GM23338 (cell line): ENCODE measurements at regions not wholly inside any gene's neighbourhood (a gene's known extent, or its start where the extent isn't known, plus 50 kb on each side); places are given as distances from the start of the nearest gene placed in this dataset.

Experiments used
- ATAC-seq: fragments of 200-7000 bp; cut with Tn5 transposase; 3 replicates; pipeline ENCODE4 v1.9.1; 2020
- DNase-seq: peaks from one replicate; pipeline ENCODE4 v3.0.0-alpha.2; 2015; ENCODE audit warnings: low spot score
- H2AFZ ChIP-seq: fragments of 200-600 bp; sonication (generic); 2 replicates; pipeline ENCODE4 v1.8.0; 2016; ENCODE audit warnings: antibody characterized with exemption, mild to moderate bottlenecking, moderate library complexity
- H3F3A ChIP-seq: fragments of 200-600 bp; sonication (generic); replicated peaks from 2 replicates; pipeline ENCODE4 v1.8.0; 2017; ENCODE audit warnings: antibody characterized with exemption, mixed run types, low read depth
- H3K27ac ChIP-seq: fragments of 200-600 bp; sonication (generic); 2 replicates; pipeline ENCODE4 v1.6.1; 2016; ENCODE audit warnings: low read depth
- H3K27me3 ChIP-seq: fragments of 200-600 bp; sonication (generic); 2 replicates; pipeline ENCODE4 v1.8.0; 2016; ENCODE audit warnings: mild to moderate bottlenecking, mixed run types, moderate library complexity; ENCODE audit not compliant: insufficient read depth
- H3K36me3 ChIP-seq: fragments of 200-600 bp; sonication (generic); 2 replicates; pipeline ENCODE4 v1.8.0; 2016; ENCODE audit warnings: mild to moderate bottlenecking; ENCODE audit not compliant: insufficient read depth
- H3K4me1 ChIP-seq: fragments of 200-600 bp; sonication (generic); 2 replicates; pipeline ENCODE4 v1.8.0; 2016; ENCODE audit warnings: mild to moderate bottlenecking, moderate library complexity; ENCODE audit not compliant: insufficient read depth
- H3K4me2 ChIP-seq: fragments of 200-600 bp; sonication (generic); 2 replicates; pipeline ENCODE4 v1.7.1; 2017; ENCODE audit warnings: mixed run types
- H3K4me3 ChIP-seq: fragments of 200-600 bp; sonication (generic); 2 replicates; pipeline ENCODE4 v1.6.1; 2016; ENCODE audit warnings: mixed run types
- H3K79me2 ChIP-seq: fragments of 200-600 bp; sonication (generic); replicated peaks from 2 replicates; pipeline ENCODE4 v1.8.0; 2017; ENCODE audit warnings: mild to moderate bottlenecking; ENCODE audit not compliant: insufficient read depth
- H3K9me2 ChIP-seq: fragments of 200-600 bp; sonication (generic); 2 replicates; pipeline ENCODE4 v1.8.0; 2017; ENCODE audit not compliant: insufficient read depth
- H4K20me1 ChIP-seq: fragments of 200-600 bp; sonication (generic); replicated peaks from 2 replicates; pipeline ENCODE4 v1.8.0; 2017; ENCODE audit warnings: mild to moderate bottlenecking; ENCODE audit not compliant: insufficient read depth
- H3K27ac Mint-ChIP-seq: 2 replicates; pipeline ENCODE4 v1.8.0; 2020; ENCODE audit warnings: inconsistent platforms, mild to moderate bottlenecking, moderate library complexity, mixed read lengths
- H3K27me3 Mint-ChIP-seq: 3 replicates; pipeline ENCODE4 v1.8.0; 2022; ENCODE audit warnings: low read depth, mild to moderate bottlenecking, moderate library complexity, mixed read lengths, inconsistent platforms; ENCODE audit not compliant: insufficient read depth, poor library complexity
- H3K36me3 Mint-ChIP-seq: 3 replicates; pipeline ENCODE4 v1.8.0; 2021; ENCODE audit warnings: low read depth, mild to moderate bottlenecking, inconsistent platforms, moderate library complexity, mixed read lengths
- H3K4me1 Mint-ChIP-seq: 3 replicates; pipeline ENCODE4 v1.8.0; 2020; ENCODE audit warnings: mild to moderate bottlenecking, inconsistent platforms, mixed read lengths
- H3K4me3 Mint-ChIP-seq: 3 replicates; pipeline ENCODE4 v1.8.0; 2021; ENCODE audit warnings: moderate library complexity, mild to moderate bottlenecking, inconsistent platforms, mixed read lengths
- H3K9me3 Mint-ChIP-seq: 3 replicates; pipeline ENCODE4 v1.8.0; 2020; ENCODE audit warnings: moderate library complexity, mild to moderate bottlenecking, inconsistent platforms, mixed read lengths
- CREB1 ChIP-seq: fragments of 250-450 bp; sonication (Bioruptor Pico); IDR thresholded peaks from 2 replicates; pipeline ENCODE4 v1.5.0; 2020; ENCODE audit warnings: low read depth, mild to moderate bottlenecking, moderate library complexity
- EZH2 ChIP-seq: fragments of 200-600 bp; sonication (generic); IDR thresholded peaks from one replicate; pipeline ENCODE4 v1.8.0; 2017; ENCODE audit warnings: antibody characterized with exemption, mild to moderate bottlenecking, low read depth; ENCODE audit not compliant: unreplicated experiment
- EZH2phosphoT487 ChIP-seq: fragments of 200-600 bp; sonication (generic); IDR thresholded peaks from one replicate; pipeline ENCODE4 v1.8.1; 2018; ENCODE audit warnings: antibody characterized with exemption; ENCODE audit not compliant: unreplicated experiment
- JUNB ChIP-seq: IDR thresholded peaks from one replicate; pipeline ENCODE4 v1.6.1; 2016; ENCODE audit warnings: antibody characterized with exemption; ENCODE audit not compliant: unreplicated experiment
- NANOG ChIP-seq: IDR thresholded peaks from 2 replicates; pipeline ENCODE4 v1.6.1; 2016; ENCODE audit warnings: antibody characterized with exemption, borderline replicate concordance
- POLR2AphosphoS5 ChIP-seq: IDR thresholded peaks from 2 replicates; pipeline ENCODE4 v1.6.1; 2016; ENCODE audit warnings: antibody characterized with exemption, low read depth
- STAT1 ChIP-seq: IDR thresholded peaks from one replicate; pipeline ENCODE4 v1.6.1; 2016; ENCODE audit warnings: antibody characterized with exemption; ENCODE audit not compliant: unreplicated experiment
- ZNF114 ChIP-seq: fragments of 250-450 bp; sonication (Bioruptor Pico); IDR thresholded peaks from 2 replicates; pipeline ENCODE4 v1.5.0; 2020; ENCODE audit warnings: mild to moderate bottlenecking, moderate library complexity
- ZNF331 ChIP-seq: fragments of 250-450 bp; sonication (Bioruptor Pico); IDR thresholded peaks from 2 replicates; pipeline ENCODE4 v1.5.0; 2020; ENCODE audit warnings: low read depth, mild to moderate bottlenecking, moderate library complexity
- TF ChIP-seq, protein P1 (sequence below): IDR thresholded peaks from one replicate; pipeline ENCODE4 v1.6.1; 2018; ENCODE audit warnings: antibody characterized with exemption; ENCODE audit not compliant: unreplicated experiment
- TF ChIP-seq, protein P2 (sequence below): IDR thresholded peaks from 2 replicates; pipeline ENCODE4 v1.6.1; 2016; ENCODE audit warnings: antibody characterized with exemption
- TF ChIP-seq, protein P3 (sequence below), 2 experiments: fragments of 200-600 bp in 1 of 2; sonication (generic) in 1 of 2; conservative IDR thresholded peaks; 2 replicates each; pipeline versions ENCODE4 v1.5.1 to v1.6.1; 2016 to 2017; ENCODE audit warnings: antibody characterized with exemption in 2 of 2, low read depth in 2 of 2, mild to moderate bottlenecking in 2 of 2, moderate library complexity in 1 of 2
- TF ChIP-seq, protein P4 (sequence below): fragments of 250-450 bp; sonication (Bioruptor Pico); IDR thresholded peaks from 2 replicates; pipeline ENCODE4 v1.5.0; 2020; ENCODE audit warnings: mild to moderate bottlenecking, moderate library complexity

DNA sequence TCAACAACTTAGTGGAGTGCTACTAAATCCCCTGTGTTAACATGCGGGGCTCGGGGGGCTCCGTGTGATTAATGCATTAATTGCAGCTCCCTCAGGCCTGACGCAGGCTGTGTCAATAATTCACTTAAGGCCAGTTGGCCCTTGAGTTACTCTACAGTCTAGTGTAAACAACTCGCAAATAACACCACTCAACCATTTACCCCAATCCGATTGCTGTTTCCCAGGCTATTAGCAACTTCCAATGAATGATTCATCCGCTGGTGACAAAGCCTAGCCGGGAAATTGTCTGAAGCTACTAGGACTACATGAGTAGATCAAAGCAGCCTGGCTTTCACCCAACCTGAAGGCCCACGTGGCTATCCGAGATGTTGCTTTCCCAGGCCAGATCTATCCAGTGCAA, 121.3 kb upstream of the SOX14 start:
- peak overlapping the region; percentile 39 for H3K4me3 ChIP-seq

More for the DNA sequence above, 121.3 kb upstream of the SOX14 start:
- DNase-seq: peak; percentile 24
- Histone ChIP-seq H4K20me1 (no peaks in the 10 kb centered on the region), H3K79me2 (no peaks in the 10 kb centered on the region), H3K27me3 (no peaks in the 10 kb centered on the region), H3K4me1 (peaks cover 30% of the 10 kb centered on the region), H3K4me2 (peak overlapping the region; percentile 67), H2AFZ (no peak overlapping the region), H3K9me2 (no peaks in the 10 kb centered on the region), H3F3A (no peaks in the 10 kb centered on the region), H3K27ac (no peak overlapping the region), H3K36me3 (no peaks in the 10 kb centered on the region)
- Mint-ChIP-seq H3K36me3 (no peaks in the 10 kb centered on the region), H3K9me3 (no peaks in the 10 kb centered on the region), H3K27ac (no peak overlapping the region), H3K4me3 (no peak overlapping the region), H3K27me3 (peaks cover 7% of the 10 kb centered on the region), H3K4me1 (peaks cover 37% of the 10 kb centered on the region)
- ATAC-seq: peak; percentile 12; the same call in 2 of the 3 replicates
- TF ChIP-seq EZH2: no peak
- TF ChIP-seq, protein P1, sequence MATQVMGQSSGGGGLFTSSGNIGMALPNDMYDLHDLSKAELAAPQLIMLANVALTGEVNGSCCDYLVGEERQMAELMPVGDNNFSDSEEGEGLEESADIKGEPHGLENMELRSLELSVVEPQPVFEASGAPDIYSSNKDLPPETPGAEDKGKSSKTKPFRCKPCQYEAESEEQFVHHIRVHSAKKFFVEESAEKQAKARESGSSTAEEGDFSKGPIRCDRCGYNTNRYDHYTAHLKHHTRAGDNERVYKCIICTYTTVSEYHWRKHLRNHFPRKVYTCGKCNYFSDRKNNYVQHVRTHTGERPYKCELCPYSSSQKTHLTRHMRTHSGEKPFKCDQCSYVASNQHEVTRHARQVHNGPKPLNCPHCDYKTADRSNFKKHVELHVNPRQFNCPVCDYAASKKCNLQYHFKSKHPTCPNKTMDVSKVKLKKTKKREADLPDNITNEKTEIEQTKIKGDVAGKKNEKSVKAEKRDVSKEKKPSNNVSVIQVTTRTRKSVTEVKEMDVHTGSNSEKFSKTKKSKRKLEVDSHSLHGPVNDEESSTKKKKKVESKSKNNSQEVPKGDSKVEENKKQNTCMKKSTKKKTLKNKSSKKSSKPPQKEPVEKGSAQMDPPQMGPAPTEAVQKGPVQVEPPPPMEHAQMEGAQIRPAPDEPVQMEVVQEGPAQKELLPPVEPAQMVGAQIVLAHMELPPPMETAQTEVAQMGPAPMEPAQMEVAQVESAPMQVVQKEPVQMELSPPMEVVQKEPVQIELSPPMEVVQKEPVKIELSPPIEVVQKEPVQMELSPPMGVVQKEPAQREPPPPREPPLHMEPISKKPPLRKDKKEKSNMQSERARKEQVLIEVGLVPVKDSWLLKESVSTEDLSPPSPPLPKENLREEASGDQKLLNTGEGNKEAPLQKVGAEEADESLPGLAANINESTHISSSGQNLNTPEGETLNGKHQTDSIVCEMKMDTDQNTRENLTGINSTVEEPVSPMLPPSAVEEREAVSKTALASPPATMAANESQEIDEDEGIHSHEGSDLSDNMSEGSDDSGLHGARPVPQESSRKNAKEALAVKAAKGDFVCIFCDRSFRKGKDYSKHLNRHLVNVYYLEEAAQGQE: no peak
- TF ChIP-seq, protein P2, sequence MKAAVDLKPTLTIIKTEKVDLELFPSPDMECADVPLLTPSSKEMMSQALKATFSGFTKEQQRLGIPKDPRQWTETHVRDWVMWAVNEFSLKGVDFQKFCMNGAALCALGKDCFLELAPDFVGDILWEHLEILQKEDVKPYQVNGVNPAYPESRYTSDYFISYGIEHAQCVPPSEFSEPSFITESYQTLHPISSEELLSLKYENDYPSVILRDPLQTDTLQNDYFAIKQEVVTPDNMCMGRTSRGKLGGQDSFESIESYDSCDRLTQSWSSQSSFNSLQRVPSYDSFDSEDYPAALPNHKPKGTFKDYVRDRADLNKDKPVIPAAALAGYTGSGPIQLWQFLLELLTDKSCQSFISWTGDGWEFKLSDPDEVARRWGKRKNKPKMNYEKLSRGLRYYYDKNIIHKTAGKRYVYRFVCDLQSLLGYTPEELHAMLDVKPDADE: no peak
- TF ChIP-seq ZNF114 (CRISPR knock-in tag): no peak
- no peak for TF ChIP-seq NANOG
- no peak for TF ChIP-seq STAT1
- no peak for TF ChIP-seq JUNB
- TF ChIP-seq, protein P3, sequence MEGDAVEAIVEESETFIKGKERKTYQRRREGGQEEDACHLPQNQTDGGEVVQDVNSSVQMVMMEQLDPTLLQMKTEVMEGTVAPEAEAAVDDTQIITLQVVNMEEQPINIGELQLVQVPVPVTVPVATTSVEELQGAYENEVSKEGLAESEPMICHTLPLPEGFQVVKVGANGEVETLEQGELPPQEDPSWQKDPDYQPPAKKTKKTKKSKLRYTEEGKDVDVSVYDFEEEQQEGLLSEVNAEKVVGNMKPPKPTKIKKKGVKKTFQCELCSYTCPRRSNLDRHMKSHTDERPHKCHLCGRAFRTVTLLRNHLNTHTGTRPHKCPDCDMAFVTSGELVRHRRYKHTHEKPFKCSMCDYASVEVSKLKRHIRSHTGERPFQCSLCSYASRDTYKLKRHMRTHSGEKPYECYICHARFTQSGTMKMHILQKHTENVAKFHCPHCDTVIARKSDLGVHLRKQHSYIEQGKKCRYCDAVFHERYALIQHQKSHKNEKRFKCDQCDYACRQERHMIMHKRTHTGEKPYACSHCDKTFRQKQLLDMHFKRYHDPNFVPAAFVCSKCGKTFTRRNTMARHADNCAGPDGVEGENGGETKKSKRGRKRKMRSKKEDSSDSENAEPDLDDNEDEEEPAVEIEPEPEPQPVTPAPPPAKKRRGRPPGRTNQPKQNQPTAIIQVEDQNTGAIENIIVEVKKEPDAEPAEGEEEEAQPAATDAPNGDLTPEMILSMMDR (conservative IDR thresholded peaks at IDR 0.05; ENCODE audit: low read depth in 2 of 2): no peak
- TF ChIP-seq CREB1 (CRISPR knock-in tag): no peak
- no peak for TF ChIP-seq EZH2phosphoT487
- TF ChIP-seq ZNF331 (CRISPR knock-in tag): no peak
- TF ChIP-seq, protein P4, sequence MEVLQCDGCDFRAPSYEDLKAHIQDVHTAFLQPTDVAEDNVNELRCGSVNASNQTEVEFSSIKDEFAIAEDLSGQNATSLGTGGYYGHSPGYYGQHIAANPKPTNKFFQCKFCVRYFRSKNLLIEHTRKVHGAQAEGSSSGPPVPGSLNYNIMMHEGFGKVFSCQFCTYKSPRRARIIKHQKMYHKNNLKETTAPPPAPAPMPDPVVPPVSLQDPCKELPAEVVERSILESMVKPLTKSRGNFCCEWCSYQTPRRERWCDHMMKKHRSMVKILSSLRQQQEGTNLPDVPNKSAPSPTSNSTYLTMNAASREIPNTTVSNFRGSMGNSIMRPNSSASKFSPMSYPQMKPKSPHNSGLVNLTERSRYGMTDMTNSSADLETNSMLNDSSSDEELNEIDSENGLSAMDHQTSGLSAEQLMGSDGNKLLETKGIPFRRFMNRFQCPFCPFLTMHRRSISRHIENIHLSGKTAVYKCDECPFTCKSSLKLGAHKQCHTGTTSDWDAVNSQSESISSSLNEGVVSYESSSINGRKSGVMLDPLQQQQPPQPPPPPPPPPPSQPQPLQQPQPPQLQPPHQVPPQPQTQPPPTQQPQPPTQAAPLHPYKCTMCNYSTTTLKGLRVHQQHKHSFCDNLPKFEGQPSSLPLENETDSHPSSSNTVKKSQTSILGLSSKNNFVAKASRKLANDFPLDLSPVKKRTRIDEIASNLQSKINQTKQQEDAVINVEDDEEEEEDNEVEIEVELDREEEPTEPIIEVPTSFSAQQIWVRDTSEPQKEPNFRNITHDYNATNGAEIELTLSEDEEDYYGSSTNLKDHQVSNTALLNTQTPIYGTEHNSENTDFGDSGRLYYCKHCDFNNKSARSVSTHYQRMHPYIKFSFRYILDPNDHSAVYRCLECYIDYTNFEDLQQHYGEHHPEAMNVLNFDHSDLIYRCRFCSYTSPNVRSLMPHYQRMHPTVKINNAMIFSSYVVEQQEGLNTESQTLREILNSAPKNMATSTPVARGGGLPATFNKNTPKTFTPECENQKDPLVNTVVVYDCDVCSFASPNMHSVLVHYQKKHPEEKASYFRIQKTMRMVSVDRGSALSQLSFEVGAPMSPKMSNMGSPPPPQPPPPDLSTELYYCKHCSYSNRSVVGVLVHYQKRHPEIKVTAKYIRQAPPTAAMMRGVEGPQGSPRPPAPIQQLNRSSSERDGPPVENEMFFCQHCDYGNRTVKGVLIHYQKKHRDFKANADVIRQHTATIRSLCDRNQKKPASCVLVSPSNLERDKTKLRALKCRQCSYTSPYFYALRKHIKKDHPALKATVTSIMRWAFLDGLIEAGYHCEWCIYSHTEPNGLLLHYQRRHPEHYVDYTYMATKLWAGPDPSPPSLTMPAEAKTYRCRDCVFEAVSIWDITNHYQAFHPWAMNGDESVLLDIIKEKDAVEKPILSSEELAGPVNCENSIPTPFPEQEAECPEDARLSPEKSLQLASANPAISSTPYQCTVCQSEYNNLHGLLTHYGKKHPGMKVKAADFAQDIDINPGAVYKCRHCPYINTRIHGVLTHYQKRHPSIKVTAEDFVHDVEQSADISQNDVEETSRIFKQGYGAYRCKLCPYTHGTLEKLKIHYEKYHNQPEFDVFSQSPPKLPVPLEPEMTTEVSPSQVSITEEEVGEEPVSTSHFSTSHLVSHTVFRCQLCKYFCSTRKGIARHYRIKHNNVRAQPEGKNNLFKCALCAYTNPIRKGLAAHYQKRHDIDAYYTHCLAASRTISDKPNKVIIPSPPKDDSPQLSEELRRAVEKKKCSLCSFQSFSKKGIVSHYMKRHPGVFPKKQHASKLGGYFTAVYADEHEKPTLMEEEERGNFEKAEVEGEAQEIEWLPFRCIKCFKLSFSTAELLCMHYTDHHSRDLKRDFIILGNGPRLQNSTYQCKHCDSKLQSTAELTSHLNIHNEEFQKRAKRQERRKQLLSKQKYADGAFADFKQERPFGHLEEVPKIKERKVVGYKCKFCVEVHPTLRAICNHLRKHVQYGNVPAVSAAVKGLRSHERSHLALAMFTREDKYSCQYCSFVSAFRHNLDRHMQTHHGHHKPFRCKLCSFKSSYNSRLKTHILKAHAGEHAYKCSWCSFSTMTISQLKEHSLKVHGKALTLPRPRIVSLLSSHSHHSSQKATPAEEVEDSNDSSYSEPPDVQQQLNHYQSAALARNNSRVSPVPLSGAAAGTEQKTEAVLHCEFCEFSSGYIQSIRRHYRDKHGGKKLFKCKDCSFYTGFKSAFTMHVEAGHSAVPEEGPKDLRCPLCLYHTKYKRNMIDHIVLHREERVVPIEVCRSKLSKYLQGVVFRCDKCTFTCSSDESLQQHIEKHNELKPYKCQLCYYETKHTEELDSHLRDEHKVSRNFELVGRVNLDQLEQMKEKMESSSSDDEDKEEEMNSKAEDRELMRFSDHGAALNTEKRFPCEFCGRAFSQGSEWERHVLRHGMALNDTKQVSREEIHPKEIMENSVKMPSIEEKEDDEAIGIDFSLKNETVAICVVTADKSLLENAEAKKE (CRISPR knock-in tag): no peak
- no peak for TF ChIP-seq POLR2AphosphoS5
